Fibroblast of lung (primary cell): ENCODE measurements at regions not wholly inside any gene's neighbourhood (a gene's known extent, or its start where the extent isn't known, plus 50 kb on each side); places are given as distances from the start of the nearest gene placed in this dataset.

Source experiments
- DNase-seq, 2 donors: peaks; one replicate each; pipeline versions ENCODE4 v3.0.0 to v3.0.0-alpha.2; 2010; ENCODE audit warnings: low read depth in 2 of 2
- H2AFZ ChIP-seq: 2 replicates; pipeline ENCODE4 v1.5.1; 2012; ENCODE audit warnings: low read length, control low read depth, inconsistent platforms
- H3K27ac ChIP-seq: 2 replicates; pipeline ENCODE4 v1.5.1; 2011; ENCODE audit warnings: low read length, control low read depth; ENCODE audit not compliant: insufficient read depth
- H3K27me3 ChIP-seq: 2 replicates; pipeline ENCODE4 v1.5.1; 2011; ENCODE audit warnings: mild to moderate bottlenecking, low read length; ENCODE audit not compliant: control insufficient read depth, insufficient read depth
- H3K36me3 ChIP-seq: 2 replicates; pipeline ENCODE4 v1.5.1; 2011; ENCODE audit warnings: low read length; ENCODE audit not compliant: control insufficient read depth, insufficient read depth
- H3K4me1 ChIP-seq: 2 replicates; pipeline ENCODE4 v1.5.1; 2011; ENCODE audit warnings: low read length; ENCODE audit not compliant: control insufficient read depth, insufficient read depth; ENCODE audit errors: extremely low read depth
- H3K4me2 ChIP-seq: 2 replicates; pipeline ENCODE4 v1.5.1; 2011; ENCODE audit warnings: low read length, control low read depth; ENCODE audit not compliant: insufficient read depth; ENCODE audit errors: extremely low read depth
- H3K4me3 ChIP-seq, 4 experiments: fragments of 200-600 bp in 1 of 4; sonication (generic) in 1 of 4; replicated peaks in 1 of 4; 2 replicates each; pipeline ENCODE4 v1.5.1; 2011 to 2016; ENCODE audit warnings: low read length in 4 of 4, low read depth in 3 of 4, mild to moderate bottlenecking in 3 of 4, control low read depth in 2 of 4, inconsistent platforms in 1 of 4, mixed read lengths in 1 of 4; ENCODE audit not compliant: insufficient read depth in 1 of 4; ENCODE audit errors: control extremely low read depth in 1 of 4
- H3K79me2 ChIP-seq: 2 replicates; pipeline ENCODE4 v1.5.1; 2012; ENCODE audit warnings: mild to moderate bottlenecking, low read length, inconsistent platforms; ENCODE audit not compliant: control insufficient read depth, insufficient read depth
- H3K9ac ChIP-seq: 2 replicates; pipeline ENCODE4 v1.5.1; 2011; ENCODE audit warnings: mild to moderate bottlenecking, low read length, control low read depth; ENCODE audit not compliant: insufficient read depth
- H3K9me3 ChIP-seq: 2 replicates; pipeline ENCODE4 v1.5.1; 2012; ENCODE audit warnings: low read depth, low read length; ENCODE audit not compliant: control insufficient read depth, insufficient read depth
- H4K20me1 ChIP-seq: 2 replicates; pipeline ENCODE4 v1.5.1; 2011; ENCODE audit warnings: low read length; ENCODE audit not compliant: control insufficient read depth, insufficient read depth; ENCODE audit errors: extremely low read depth
- EZH2 ChIP-seq: IDR thresholded peaks from 2 replicates; pipeline ENCODE4 v1.5.1; 2012; ENCODE audit warnings: low read length, control low read depth, mild to moderate bottlenecking; ENCODE audit errors: missing control alignments
- TF ChIP-seq, protein P1 (sequence below), 2 donors: IDR thresholded peaks in 1 of 2; conservative IDR thresholded peaks in 1 of 2; 1 replicate in 1 of 2; 2 replicates in 1 of 2; pipeline ENCODE4 v1.5.1; 2011 to 2012; ENCODE audit warnings: low read length in 2 of 2, control low read depth in 1 of 2, inconsistent platforms in 1 of 2, low read depth in 1 of 2, mild to moderate bottlenecking in 1 of 2

GRCh38 chr2:60116161-60116875 lies 437.1 kb downstream of the BCL11A start:
- TF ChIP-seq EZH2, result no peak
- TF ChIP-seq, protein P1, sequence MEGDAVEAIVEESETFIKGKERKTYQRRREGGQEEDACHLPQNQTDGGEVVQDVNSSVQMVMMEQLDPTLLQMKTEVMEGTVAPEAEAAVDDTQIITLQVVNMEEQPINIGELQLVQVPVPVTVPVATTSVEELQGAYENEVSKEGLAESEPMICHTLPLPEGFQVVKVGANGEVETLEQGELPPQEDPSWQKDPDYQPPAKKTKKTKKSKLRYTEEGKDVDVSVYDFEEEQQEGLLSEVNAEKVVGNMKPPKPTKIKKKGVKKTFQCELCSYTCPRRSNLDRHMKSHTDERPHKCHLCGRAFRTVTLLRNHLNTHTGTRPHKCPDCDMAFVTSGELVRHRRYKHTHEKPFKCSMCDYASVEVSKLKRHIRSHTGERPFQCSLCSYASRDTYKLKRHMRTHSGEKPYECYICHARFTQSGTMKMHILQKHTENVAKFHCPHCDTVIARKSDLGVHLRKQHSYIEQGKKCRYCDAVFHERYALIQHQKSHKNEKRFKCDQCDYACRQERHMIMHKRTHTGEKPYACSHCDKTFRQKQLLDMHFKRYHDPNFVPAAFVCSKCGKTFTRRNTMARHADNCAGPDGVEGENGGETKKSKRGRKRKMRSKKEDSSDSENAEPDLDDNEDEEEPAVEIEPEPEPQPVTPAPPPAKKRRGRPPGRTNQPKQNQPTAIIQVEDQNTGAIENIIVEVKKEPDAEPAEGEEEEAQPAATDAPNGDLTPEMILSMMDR (conservative IDR thresholded peaks at IDR 0.05 in 1 of 2, IDR thresholded peaks at IDR 0.05 in 1 of 2; ENCODE audit: low read depth in 1 of 2, low read length in 2 of 2), result no peak
- H4K20me1 ChIP-seq, result no peaks in the 10 kb centered on the region
- H3K4me1 ChIP-seq, result no peaks in the 10 kb centered on the region
- no peaks in the 10 kb centered on the region for H3K27me3 ChIP-seq
- H2AFZ ChIP-seq, result no peak overlapping the region
- no peak overlapping the region for H3K27ac ChIP-seq
- H3K4me3 ChIP-seq, result no peak overlapping the region
- no peak overlapping the region for H3K4me2 ChIP-seq
- no peaks in the 10 kb centered on the region for H3K36me3 ChIP-seq
- H3K9me3 ChIP-seq, result no peaks in the 10 kb centered on the region
- no peaks in the 10 kb centered on the region for H3K79me2 ChIP-seq
- no peak overlapping the region for H3K9ac ChIP-seq
- DNase-seq, result no peak

- no peak overlapping the region for H2AFZ ChIP-seq
- TF ChIP-seq, protein P1 (conservative IDR thresholded peaks at IDR 0.05 in 1 of 2, IDR thresholded peaks at IDR 0.05 in 1 of 2; ENCODE audit: low read depth in 1 of 2, low read length in 2 of 2), result no peak
- no peak for TF ChIP-seq EZH2
- H3K9me3 ChIP-seq, result no peaks in the 10 kb centered on the region
- no peak for DNase-seq
- no peaks in the 10 kb centered on the region for H3K36me3 ChIP-seq
- no peak overlapping the region for H3K4me3 ChIP-seq
- H3K27ac ChIP-seq, result no peak overlapping the region
- H3K4me2 ChIP-seq, result no peak overlapping the region
- no peaks in the 10 kb centered on the region for H4K20me1 ChIP-seq
- H3K27me3 ChIP-seq, result no peaks in the 10 kb centered on the region
- no peaks in the 10 kb centered on the region for H3K79me2 ChIP-seq
- H3K9ac ChIP-seq, result no peak overlapping the region
- H3K4me1 ChIP-seq, result no peaks in the 10 kb centered on the region
Observed at GRCh38 chr2:60109744-60110143, 443.7 kb downstream of the BCL11A start.

- Histone ChIP-seq H3K4me1 (no peaks in the 10 kb centered on the region), H3K36me3 (no peaks in the 10 kb centered on the region), H3K4me2 (no peak overlapping the region), H3K9ac (no peak overlapping the region), H4K20me1 (no peaks in the 10 kb centered on the region), H3K79me2 (no peaks in the 10 kb centered on the region), H3K4me3 (no peak overlapping the region), H2AFZ (no peak overlapping the region), H3K9me3 (no peaks in the 10 kb centered on the region), H3K27me3 (no peaks in the 10 kb centered on the region), H3K27ac (no peak overlapping the region)
- TF ChIP-seq, protein P1 (conservative IDR thresholded peaks at IDR 0.05 in 1 of 2, IDR thresholded peaks at IDR 0.05 in 1 of 2; ENCODE audit: low read depth in 1 of 2, low read length in 2 of 2), result no peak
- TF ChIP-seq EZH2, result no peak
- no peak for DNase-seq
Observed at GRCh38 chr2:60106836-60107529, 446.5 kb downstream of the BCL11A start.
